ENCODE measurements at regions not wholly inside any gene's neighbourhood (a gene's known extent, or its start where the extent isn't known, plus 50 kb on each side); places are given as distances from the start of the nearest gene placed in this dataset.
A peak's percentile ranks its signal among the peaks of the same experiment; 100 is the strongest.
"Not testable (repeated sequence)": the region's sequence is repeated elsewhere in the genome, so short reads cannot be mapped to it uniquely, and the experiment has no call there.

GRCh38 chr11:91097083-91097482, 874.2 kb upstream of the CHORDC1 start:
- no peak for DNase-seq

- no peak for DNase-seq
Measured at GRCh38 chr11:91093141-91093540, 870.3 kb upstream of the CHORDC1 start.

- DNase-seq: no peak
Measured at GRCh38 chr11:91091563-91091962, 868.7 kb upstream of the CHORDC1 start.

GRCh38 chr11:91086028-91086427, 863.2 kb upstream of the CHORDC1 start:
- peak; percentile 21 for DNase-seq

GRCh38 chr11:91082255-91082654, 859.4 kb upstream of the CHORDC1 start:
- no peak for DNase-seq

GRCh38 chr11:91081440-91082043, 858.7 kb upstream of the CHORDC1 start:
- DNase-seq: peak; percentile 87

- no peak for DNase-seq
Measured at GRCh38 chr11:91078221-91078620, 855.4 kb upstream of the CHORDC1 start.

GRCh38 chr11:91075032-91075695, 852.3 kb upstream of the CHORDC1 start:
- DNase-seq: no peak

- DNase-seq: no peak
Measured at GRCh38 chr11:91067666-91068065, 844.8 kb upstream of the CHORDC1 start.

GRCh38 chr11:91066456-91067047, 843.7 kb upstream of the CHORDC1 start:
- DNase-seq: no peak

GRCh38 chr11:91063399-91063798, 840.5 kb upstream of the CHORDC1 start:
- DNase-seq: not testable (repeated sequence)

- peak; percentile 16 for DNase-seq
Measured at GRCh38 chr11:91047882-91048281, 825.0 kb upstream of the CHORDC1 start.

- DNase-seq: no peak
Measured at GRCh38 chr11:91046261-91046660, 823.4 kb upstream of the CHORDC1 start.

GRCh38 chr11:91041626-91042025, 818.8 kb upstream of the CHORDC1 start:
- DNase-seq: peak; percentile 25

GRCh38 chr11:91023731-91024130, 800.9 kb upstream of the CHORDC1 start:
- peak; percentile 11 for DNase-seq

GRCh38 chr11:91011503-91011902, 788.7 kb upstream of the CHORDC1 start:
- DNase-seq: no peak

- DNase-seq: no peak
Measured at GRCh38 chr11:91005458-91005857, 782.6 kb upstream of the CHORDC1 start.

- no peak for DNase-seq
Measured at GRCh38 chr11:90997241-90997640, 774.4 kb upstream of the CHORDC1 start.

- not testable (repeated sequence) for DNase-seq
Measured at GRCh38 chr11:90972159-90972558, 749.3 kb upstream of the CHORDC1 start.

GRCh38 chr11:90947930-90948329, 725.1 kb upstream of the CHORDC1 start:
- DNase-seq: peak; percentile 3

- DNase-seq: no peak
Measured at GRCh38 chr11:90930252-90930651, 707.4 kb upstream of the CHORDC1 start.

GRCh38 chr11:90919332-90919731, 696.5 kb upstream of the CHORDC1 start:
- no peak for DNase-seq

GRCh38 chr11:90916706-90917105, 693.9 kb upstream of the CHORDC1 start:
- DNase-seq: no peak

- DNase-seq: no peak
Measured at GRCh38 chr11:90913131-90913668, 690.4 kb upstream of the CHORDC1 start.
